GM12878 (cell line): ENCODE measurements at regions not wholly inside any gene's neighbourhood (a gene's known extent, or its start where the extent isn't known, plus 50 kb on each side); places are given as distances from the start of the nearest gene placed in this dataset.

Experiments
- ATAC-seq: fragments of 200-7000 bp; cut with Tn5 transposase; 3 replicates; pipeline ENCODE4 v1.9.1; 2020; ENCODE audit warnings: mild to moderate bottlenecking, moderate library complexity
- BruUV-seq: library from RNA; stranded (reverse); fragments of 400-500 nt; replicated peaks from 2 replicates; lab custom pipeline; 2021; lab: Mats Ljungman, UMichigan
- CTCF ChIA-PET: fragments of 300-600 bp; sonication (Branson Sonifier 250); formaldehyde crosslinking; extraction: SDS; loops from one replicate; lab custom pipeline; 2021; ENCODE audit warnings: inconsistent platforms; lab: Yijun Ruan, JAX
- POLR2A ChIA-PET: fragments of 350-600 bp; formaldehyde crosslinking; extraction: SDS; loops from one replicate; lab custom pipeline; 2021; ENCODE audit warnings: inconsistent platforms; lab: Charles Lee
- RAD21 ChIA-PET: fragments of 300-600 bp; sonication (Branson Sonifier 250); formaldehyde crosslinking; loops from one replicate; lab custom pipeline; 2023; ENCODE audit warnings: antibody characterized with exemption; ENCODE audit not compliant: unreplicated experiment; lab: Charles Lee
- SMC1A ChIA-PET: fragments of 300-600 bp; sonication (Branson Sonifier 250); formaldehyde crosslinking; loops from one replicate; lab custom pipeline; 2023; ENCODE audit not compliant: unreplicated experiment, uncharacterized antibody; lab: Charles Lee
- DNase-seq: peaks from one replicate; pipeline ENCODE4 v3.0.0-alpha.2; 2011; ENCODE audit warnings: low read depth, low spot score
- FAIRE-seq: peaks from 3 replicates; lab custom pipeline; 2011; peaks lifted over from hg19 to GRCh38; lab: Jason Lieb, UNC
- H2AFZ ChIP-seq: 2 replicates; pipeline ENCODE4 v1.6.0; 2011; ENCODE audit warnings: low read depth, low read length, control low read depth; ENCODE audit not compliant: control insufficient read depth
- H3K27ac ChIP-seq: 2 replicates; pipeline ENCODE4 v1.5.1; 2011; ENCODE audit warnings: control low read depth; ENCODE audit not compliant: control insufficient read depth, insufficient read depth
- H3K27me3 ChIP-seq, 2 experiments: replicated peaks in 1 of 2; 2 replicates each; pipeline versions ENCODE4 v1.6.0 to v1.6.1; 2011; ENCODE audit warnings: low read length in 1 of 2; ENCODE audit not compliant: control insufficient read depth in 2 of 2, insufficient read depth in 2 of 2
- H3K36me3 ChIP-seq, 2 experiments: 2 replicates each; pipeline ENCODE4 v1.5.1; 2011; ENCODE audit warnings: low read length in 1 of 2; ENCODE audit not compliant: control insufficient read depth in 2 of 2, insufficient read depth in 2 of 2
- H3K4me1 ChIP-seq: 2 replicates; pipeline ENCODE4 v1.6.1; 2011; ENCODE audit warnings: mild to moderate bottlenecking, low read length, moderate library complexity, mixed read lengths; ENCODE audit not compliant: control insufficient read depth, insufficient read depth
- H3K4me2 ChIP-seq: 2 replicates; pipeline ENCODE4 v1.6.0; 2011; ENCODE audit warnings: control low read depth; ENCODE audit not compliant: control insufficient read depth, insufficient read depth
- H3K4me3 ChIP-seq: fragments of 200-600 bp; sonication (generic); 2 replicates; pipeline ENCODE4 v1.5.1; 2016
- H3K79me2 ChIP-seq: 2 replicates; pipeline ENCODE4 v1.6.0; 2011; ENCODE audit warnings: low read length; ENCODE audit not compliant: control insufficient read depth, insufficient read depth
- H3K9ac ChIP-seq: 2 replicates; pipeline ENCODE4 v1.8.0; 2011; ENCODE audit warnings: low read length, control low read depth, mixed read lengths; ENCODE audit not compliant: control insufficient read depth, insufficient read depth
- H3K9me3 ChIP-seq: replicated peaks from 3 replicates; pipeline ENCODE4 v1.5.1; 2011; ENCODE audit warnings: mild to moderate bottlenecking, low read length; ENCODE audit not compliant: control insufficient read depth, insufficient read depth
- H4K20me1 ChIP-seq: 2 replicates; pipeline ENCODE4 v1.6.0; 2011; ENCODE audit not compliant: control insufficient read depth, insufficient read depth
- CHD1 ChIP-seq: IDR thresholded peaks from 2 replicates; pipeline ENCODE4 v1.6.1; 2012; ENCODE audit warnings: low read depth, low read length, improper control_type of control experiment
- JUND ChIP-seq: IDR thresholded peaks from 2 replicates; pipeline ENCODE4 v1.6.1; 2012; ENCODE audit warnings: low read depth, mild to moderate bottlenecking, low read length, improper control_type of control experiment, moderate library complexity
- RAD21 ChIP-seq: IDR thresholded peaks from 2 replicates; pipeline ENCODE4 v1.6.1; 2011; ENCODE audit warnings: mild to moderate bottlenecking, low read depth, low read length, moderate library complexity; ENCODE audit not compliant: insufficient read depth
- RCOR1 ChIP-seq: conservative IDR thresholded peaks from 2 replicates; pipeline ENCODE4 v1.6.1; 2012; ENCODE audit warnings: low read depth, low read length, improper control_type of control experiment
- RUNX3 ChIP-seq: IDR thresholded peaks from 2 replicates; pipeline ENCODE4 v1.6.1; 2012; ENCODE audit warnings: low read length, inconsistent platforms
- SMC3 ChIP-seq: IDR thresholded peaks from 2 replicates; pipeline ENCODE4 v1.6.1; 2011; ENCODE audit warnings: low read length, improper control_type of control experiment, borderline replicate concordance
- YY1 ChIP-seq: IDR thresholded peaks from 2 replicates; pipeline ENCODE4 v1.6.1; 2011; ENCODE audit warnings: low read depth, mild to moderate bottlenecking, low read length
- ZSCAN29 ChIP-seq: fragments of 450-650 bp; IDR thresholded peaks from 2 replicates; pipeline ENCODE4 v1.6.1; 2017; ENCODE audit warnings: mild to moderate bottlenecking, moderate library complexity
- WGBS: methylation state at CpG from one replicate; pipeline ENCODE4 v1.1.6; 2016; ENCODE audit warnings: low lambda C conversion rate; ENCODE audit not compliant: insufficient replicate concordance, insufficient coverage; ENCODE audit errors: missing lambda C conversion rate; 5-methylcytosine and 5-hydroxymethylcytosine counted together
- in situ Hi-C: fragments of 300-500 bp; cut with MboI; formaldehyde crosslinking; loops from 9 replicates; pipeline ENCODE4 v1.14.3; 2018; ENCODE audit warnings: mixed read lengths
- intact Hi-C: fragments of 100-400 bp; cut with micrococcal nuclease; formaldehyde crosslinking; loops from one replicate; pipeline ENCODE4 v1.14.2; 2022; ENCODE audit not compliant: unreplicated experiment
- TF ChIP-seq, protein P1 (sequence below): fragments of 450-650 bp; IDR thresholded peaks from 2 replicates; pipeline ENCODE4 v1.6.1; 2016; ENCODE audit warnings: mild to moderate bottlenecking
- TF ChIP-seq, protein P2 (sequence below): fragments of 450-650 bp; IDR thresholded peaks from 2 replicates; pipeline ENCODE4 v1.6.1; 2016; ENCODE audit warnings: mild to moderate bottlenecking, moderate library complexity, borderline replicate concordance
- TF ChIP-seq, protein P3 (sequence below), 3 experiments: IDR thresholded peaks in 2 of 3; conservative IDR thresholded peaks in 1 of 3; 2 replicates each; pipeline ENCODE4 v1.5.1; 2011; ENCODE audit warnings: low read depth in 3 of 3, low read length in 3 of 3, mild to moderate bottlenecking in 3 of 3, control low read depth in 2 of 3, moderate library complexity in 2 of 3, inconsistent platforms in 1 of 3, mixed read lengths in 1 of 3; ENCODE audit not compliant: control insufficient read depth in 2 of 3, insufficient read depth in 1 of 3; ENCODE audit errors: extremely low read depth in 1 of 3

DNA sequence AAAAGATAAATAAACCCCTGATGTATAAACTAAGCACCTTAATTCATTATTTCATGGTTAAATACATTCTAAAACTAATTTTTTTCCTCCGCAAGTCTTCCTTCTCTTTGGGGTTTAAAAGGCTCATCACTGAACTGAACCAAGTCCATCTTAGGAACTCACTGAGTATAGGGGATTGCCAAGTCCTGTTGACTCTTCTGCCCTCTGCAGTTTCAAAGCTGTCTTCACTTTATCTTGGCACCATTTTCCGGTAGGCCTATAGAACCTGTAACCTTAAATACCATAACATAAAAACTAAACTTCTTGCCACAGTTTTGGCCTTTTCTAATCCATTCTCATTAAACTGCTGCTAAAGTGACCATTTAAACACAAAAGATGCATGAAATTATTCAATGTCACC lies 66.5 kb upstream of the USPL1 start:
- no peak overlapping the region for H3K9ac ChIP-seq
- ChIA-PET POLR2A (no interaction called here), RAD21 (interaction anchor here (0.5 to 2.1 kb wide), 5 partner anchors 90 to 435 kb away, joined by 3 to 9 read pairs (median 4); no protein-coding TSS in a partner anchor), SMC1A (interaction anchor here (1.0 to 2.2 kb wide), 3 partner anchors 108 to 419 kb away, joined by 3 to 8 read pairs (median 3); no protein-coding TSS in a partner anchor), CTCF (interaction anchor here (0.6 to 1.7 kb wide), 7 partner anchors 89 to 436 kb away, joined by 3 to 5 read pairs (median 3); no protein-coding TSS in a partner anchor)
- FAIRE-seq (no peak), DNase-seq (no peak), ATAC-seq (peak; percentile 99)
- TF ChIP-seq, protein P1, sequence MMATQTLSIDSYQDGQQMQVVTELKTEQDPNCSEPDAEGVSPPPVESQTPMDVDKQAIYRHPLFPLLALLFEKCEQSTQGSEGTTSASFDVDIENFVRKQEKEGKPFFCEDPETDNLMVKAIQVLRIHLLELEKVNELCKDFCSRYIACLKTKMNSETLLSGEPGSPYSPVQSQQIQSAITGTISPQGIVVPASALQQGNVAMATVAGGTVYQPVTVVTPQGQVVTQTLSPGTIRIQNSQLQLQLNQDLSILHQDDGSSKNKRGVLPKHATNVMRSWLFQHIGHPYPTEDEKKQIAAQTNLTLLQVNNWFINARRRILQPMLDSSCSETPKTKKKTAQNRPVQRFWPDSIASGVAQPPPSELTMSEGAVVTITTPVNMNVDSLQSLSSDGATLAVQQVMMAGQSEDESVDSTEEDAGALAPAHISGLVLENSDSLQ = no peak
- TF ChIP-seq JUND = no peak
- TF ChIP-seq, protein P2, sequence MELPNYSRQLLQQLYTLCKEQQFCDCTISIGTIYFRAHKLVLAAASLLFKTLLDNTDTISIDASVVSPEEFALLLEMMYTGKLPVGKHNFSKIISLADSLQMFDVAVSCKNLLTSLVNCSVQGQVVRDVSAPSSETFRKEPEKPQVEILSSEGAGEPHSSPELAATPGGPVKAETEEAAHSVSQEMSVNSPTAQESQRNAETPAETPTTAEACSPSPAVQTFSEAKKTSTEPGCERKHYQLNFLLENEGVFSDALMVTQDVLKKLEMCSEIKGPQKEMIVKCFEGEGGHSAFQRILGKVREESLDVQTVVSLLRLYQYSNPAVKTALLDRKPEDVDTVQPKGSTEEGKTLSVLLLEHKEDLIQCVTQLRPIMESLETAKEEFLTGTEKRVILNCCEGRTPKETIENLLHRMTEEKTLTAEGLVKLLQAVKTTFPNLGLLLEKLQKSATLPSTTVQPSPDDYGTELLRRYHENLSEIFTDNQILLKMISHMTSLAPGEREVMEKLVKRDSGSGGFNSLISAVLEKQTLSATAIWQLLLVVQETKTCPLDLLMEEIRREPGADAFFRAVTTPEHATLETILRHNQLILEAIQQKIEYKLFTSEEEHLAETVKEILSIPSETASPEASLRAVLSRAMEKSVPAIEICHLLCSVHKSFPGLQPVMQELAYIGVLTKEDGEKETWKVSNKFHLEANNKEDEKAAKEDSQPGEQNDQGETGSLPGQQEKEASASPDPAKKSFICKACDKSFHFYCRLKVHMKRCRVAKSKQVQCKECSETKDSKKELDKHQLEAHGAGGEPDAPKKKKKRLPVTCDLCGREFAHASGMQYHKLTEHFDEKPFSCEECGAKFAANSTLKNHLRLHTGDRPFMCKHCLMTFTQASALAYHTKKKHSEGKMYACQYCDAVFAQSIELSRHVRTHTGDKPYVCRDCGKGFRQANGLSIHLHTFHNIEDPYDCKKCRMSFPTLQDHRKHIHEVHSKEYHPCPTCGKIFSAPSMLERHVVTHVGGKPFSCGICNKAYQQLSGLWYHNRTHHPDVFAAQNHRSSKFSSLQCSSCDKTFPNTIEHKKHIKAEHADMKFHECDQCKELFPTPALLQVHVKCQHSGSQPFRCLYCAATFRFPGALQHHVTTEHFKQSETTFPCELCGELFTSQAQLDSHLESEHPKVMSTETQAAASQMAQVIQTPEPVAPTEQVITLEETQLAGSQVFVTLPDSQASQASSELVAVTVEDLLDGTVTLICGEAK = no peak
- no peak for TF ChIP-seq RCOR1
- TF ChIP-seq SMC3 = peak; percentile 71
- 0 out of 2 replicates have a peak, but pooled peaks have one; percentile 13 for TF ChIP-seq YY1
- no peak for TF ChIP-seq CHD1
- TF ChIP-seq, protein P3, sequence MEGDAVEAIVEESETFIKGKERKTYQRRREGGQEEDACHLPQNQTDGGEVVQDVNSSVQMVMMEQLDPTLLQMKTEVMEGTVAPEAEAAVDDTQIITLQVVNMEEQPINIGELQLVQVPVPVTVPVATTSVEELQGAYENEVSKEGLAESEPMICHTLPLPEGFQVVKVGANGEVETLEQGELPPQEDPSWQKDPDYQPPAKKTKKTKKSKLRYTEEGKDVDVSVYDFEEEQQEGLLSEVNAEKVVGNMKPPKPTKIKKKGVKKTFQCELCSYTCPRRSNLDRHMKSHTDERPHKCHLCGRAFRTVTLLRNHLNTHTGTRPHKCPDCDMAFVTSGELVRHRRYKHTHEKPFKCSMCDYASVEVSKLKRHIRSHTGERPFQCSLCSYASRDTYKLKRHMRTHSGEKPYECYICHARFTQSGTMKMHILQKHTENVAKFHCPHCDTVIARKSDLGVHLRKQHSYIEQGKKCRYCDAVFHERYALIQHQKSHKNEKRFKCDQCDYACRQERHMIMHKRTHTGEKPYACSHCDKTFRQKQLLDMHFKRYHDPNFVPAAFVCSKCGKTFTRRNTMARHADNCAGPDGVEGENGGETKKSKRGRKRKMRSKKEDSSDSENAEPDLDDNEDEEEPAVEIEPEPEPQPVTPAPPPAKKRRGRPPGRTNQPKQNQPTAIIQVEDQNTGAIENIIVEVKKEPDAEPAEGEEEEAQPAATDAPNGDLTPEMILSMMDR (IDR thresholded peaks at IDR 0.05 in 2 of 3, conservative IDR thresholded peaks at IDR 0.05 in 1 of 3; ENCODE audit: control insufficient read depth in 2 of 3, extremely low read depth in 1 of 3, insufficient read depth in 1 of 3, low read depth in 3 of 3, low read length in 3 of 3) = peak; percentile 47 to 72 (median 52); a peak in 5 of 6 replicates
- TF ChIP-seq ZSCAN29 = no peak
- TF ChIP-seq RAD21 = peak; percentile 72
- no peak for TF ChIP-seq RUNX3
- H3K4me2 ChIP-seq = no peak overlapping the region
- no peaks in the 10 kb centered on the region; the same call in 1 of the 3 replicates for H3K9me3 ChIP-seq
- BruUV-seq = no TSS peak
- intact Hi-C loops = loop anchor here (5.0 to 10.0 kb wide), 2 partner anchors 84 to 296 kb away; partner anchors contain the start of gene HMGB1
- no peak overlapping the region for H3K4me3 ChIP-seq
- H4K20me1 ChIP-seq = no peaks in the 10 kb centered on the region
- in situ Hi-C loops = no loop called here
- no peaks in the 10 kb centered on the region for H3K4me1 ChIP-seq
- WGBS = 44% methylated on average over 2 of the region's 2 CpGs
- no peaks in the 10 kb centered on the region for H3K36me3 ChIP-seq
- H3K27ac ChIP-seq = no peak overlapping the region
- H3K79me2 ChIP-seq = no peaks in the 10 kb centered on the region
- no peaks in the 10 kb centered on the region for H3K27me3 ChIP-seq
- no peak overlapping the region for H2AFZ ChIP-seq
